Retina (tissue), 1 donor: ENCODE measurements at regions not wholly inside any gene's neighbourhood (a gene's known extent, or its start where the extent isn't known, plus 50 kb on each side); places are given as distances from the start of the nearest gene placed in this dataset.

Experiments used
- DNase-seq: peaks from one replicate; pipeline ENCODE4 v3.0.0-alpha.2; 2016

GRCh38 chr5:126368239-126368812 is 54.9 kb upstream of the GRAMD2B start:
- no peak for DNase-seq

- no peak for DNase-seq
These were observed 54.1 kb upstream of the GRAMD2B start for GRCh38 chr5:126369083-126369482.

DNA sequence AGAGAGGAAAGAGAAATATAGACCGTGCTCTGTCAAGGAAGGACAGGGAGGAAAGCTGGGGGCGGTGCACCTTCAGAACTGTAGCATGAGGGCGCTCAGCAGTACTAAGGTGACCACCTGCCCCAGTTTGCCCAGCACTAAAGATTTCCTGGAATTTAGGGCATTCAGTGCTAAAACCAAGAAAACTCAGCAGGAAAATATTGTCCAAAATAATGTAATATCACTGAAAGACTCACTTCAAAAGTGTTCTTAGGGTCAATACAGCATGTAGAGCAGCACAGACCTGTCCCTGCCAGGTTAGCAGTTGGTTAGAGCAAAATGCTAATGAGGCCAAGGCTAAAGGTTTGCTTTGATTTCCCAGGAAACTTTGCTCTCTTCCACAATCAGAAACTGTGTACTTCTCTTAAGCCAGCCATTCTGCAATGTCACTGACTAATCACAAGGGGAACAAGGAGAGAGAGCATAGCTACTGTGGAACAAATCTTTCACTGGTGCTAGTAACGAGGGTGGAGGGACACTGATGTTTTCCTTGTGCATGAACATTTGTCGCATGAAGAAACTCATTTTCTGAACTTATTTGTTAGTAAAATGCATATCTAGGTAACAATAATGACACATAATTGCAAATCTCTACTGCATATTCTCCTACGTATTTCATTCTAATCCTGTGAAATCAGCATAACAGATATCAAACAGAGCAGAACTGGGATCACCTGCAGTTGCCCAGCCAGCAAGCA is 53.0 kb upstream of the GRAMD2B start:
- no peak for DNase-seq

- no peak for DNase-seq
These were observed 52.2 kb upstream of the GRAMD2B start for GRCh38 chr5:126370796-126371718.

DNA sequence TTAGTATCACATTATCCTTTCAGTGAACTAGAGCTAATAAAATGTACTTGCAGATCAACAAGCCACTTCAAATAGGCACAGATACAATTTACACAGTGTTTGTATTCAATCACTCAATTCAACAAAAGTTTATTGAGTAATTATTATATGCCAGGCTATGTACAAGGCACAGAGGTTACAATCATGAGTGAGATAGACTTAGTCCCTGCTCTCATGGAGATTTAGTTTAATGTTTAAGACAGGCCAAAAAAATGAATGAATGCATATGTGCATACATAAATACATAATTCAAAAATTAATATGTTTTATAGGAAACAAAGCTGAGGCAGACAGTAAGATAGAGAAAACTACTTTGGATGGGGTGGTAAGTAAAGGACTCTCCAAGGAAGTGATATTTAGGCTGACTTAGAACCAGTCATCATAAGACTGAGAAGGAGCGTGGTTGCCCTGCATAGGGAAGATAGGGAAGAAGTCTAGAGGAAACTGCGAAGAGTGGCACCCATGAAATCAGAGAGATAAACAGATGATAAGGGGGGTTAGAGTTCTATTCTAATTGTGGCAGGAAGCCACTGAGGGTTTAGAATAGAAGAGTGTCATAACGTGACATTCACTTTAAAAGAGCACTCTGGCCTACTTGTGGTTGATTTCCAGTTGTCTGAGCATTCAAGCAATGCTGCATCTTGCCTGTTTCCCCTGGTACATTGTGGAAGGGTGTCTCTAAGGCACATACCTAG is 49.7 kb upstream of the GRAMD2B start:
- no peak for DNase-seq
